HCT116 (cell line): ENCODE measurements at regions not wholly inside any gene's neighbourhood (a gene's known extent, or its start where the extent isn't known, plus 50 kb on each side); places are given as distances from the start of the nearest gene placed in this dataset.

Source experiments
- CEBPB ChIP-seq: IDR thresholded peaks from 2 replicates; pipeline ENCODE4 v1.6.1; 2012; ENCODE audit warnings: low read depth
- CTCF ChIP-seq, 3 experiments: fragments of 200-600 bp in 1 of 3; sonication (generic) in 1 of 3; IDR thresholded peaks in 2 of 3; conservative IDR thresholded peaks in 1 of 3; 2 replicates each; pipeline ENCODE4 v1.5.1; 2012 to 2017; ENCODE audit warnings: low read depth in 2 of 3, low read length in 2 of 3, antibody characterized with exemption in 1 of 3, borderline replicate concordance in 1 of 3, control low read depth in 1 of 3, mild to moderate bottlenecking in 1 of 3, mixed read lengths in 1 of 3, mixed run types in 1 of 3, moderate library complexity in 1 of 3; ENCODE audit not compliant: insufficient read depth in 1 of 3
- EZH2phosphoT487 ChIP-seq: fragments of 200-600 bp; IDR thresholded peaks from 2 replicates; pipeline ENCODE4 v1.6.1; 2018; ENCODE audit warnings: antibody characterized with exemption, borderline replicate concordance
- FOSL1 ChIP-seq: IDR thresholded peaks from 2 replicates; pipeline ENCODE4 v1.6.1; 2012; ENCODE audit warnings: low read depth
- MAX ChIP-seq: IDR thresholded peaks from 2 replicates; pipeline ENCODE4 v1.6.1; 2012
- POLR2A ChIP-seq: IDR thresholded peaks from 2 replicates; pipeline ENCODE4 v1.7.0; 2011; ENCODE audit warnings: borderline replicate concordance; ENCODE audit not compliant: insufficient read depth, insufficient read length; ENCODE audit errors: extremely low read depth
- POLR2AphosphoS5 ChIP-seq: IDR thresholded peaks from 2 replicates; pipeline ENCODE4 v1.6.1; 2011; ENCODE audit warnings: mild to moderate bottlenecking, low read depth, low read length, moderate library complexity
- RAD21 ChIP-seq: IDR thresholded peaks from 2 replicates; pipeline ENCODE4 v1.6.1; 2012; ENCODE audit warnings: low read depth, mild to moderate bottlenecking
- REST ChIP-seq: IDR thresholded peaks from 2 replicates; pipeline ENCODE4 v1.6.1; 2012; ENCODE audit warnings: low read depth
- SP1 ChIP-seq: IDR thresholded peaks from 2 replicates; pipeline ENCODE4 v1.6.1; 2012; ENCODE audit warnings: low read depth

- no peak for TF ChIP-seq CTCF (IDR thresholded peaks at IDR 0.05 in 2 of 3, conservative IDR thresholded peaks at IDR 0.05 in 1 of 3; ENCODE audit: borderline replicate concordance in 1 of 3, insufficient read depth in 1 of 3, low read depth in 2 of 3, low read length in 2 of 3)
- no peak for TF ChIP-seq POLR2AphosphoS5
- no peak for TF ChIP-seq CEBPB
- TF ChIP-seq MAX = no peak
- no peak for TF ChIP-seq RAD21
- no peak for TF ChIP-seq SP1
- no peak for TF ChIP-seq REST
- no peak for TF ChIP-seq EZH2phosphoT487
- no peak for TF ChIP-seq POLR2A
- no peak for TF ChIP-seq FOSL1
Measured at GRCh38 chr1:198955085-198955484, 316.2 kb downstream of the PTPRC start.
